ENCODE measurements at regions not wholly inside any gene's neighbourhood (a gene's known extent, or its start where the extent isn't known, plus 50 kb on each side); places are given as distances from the start of the nearest gene placed in this dataset.

- no peak for DNase-seq
Observed at GRCh38 chr5:167779644-167780043, 511.8 kb upstream of the WWC1 start.

GRCh38 chr5:167780177-167780576 lies 511.3 kb upstream of the WWC1 start:
- no peak for DNase-seq

GRCh38 chr5:167783145-167783817 lies 508.2 kb upstream of the WWC1 start:
- DNase-seq = no peak

- no peak for DNase-seq
Observed at GRCh38 chr5:167785106-167785505, 506.3 kb upstream of the WWC1 start.

- DNase-seq = no peak
Observed at GRCh38 chr5:167785901-167786300, 505.5 kb upstream of the WWC1 start.

- DNase-seq = no peak
Observed at GRCh38 chr5:167786871-167787578, 504.4 kb upstream of the WWC1 start.

GRCh38 chr5:167790045-167790444 lies 501.4 kb upstream of the WWC1 start:
- no peak for DNase-seq

GRCh38 chr5:167790462-167791260 lies 500.8 kb upstream of the WWC1 start:
- no peak for DNase-seq

- no peak for DNase-seq
Observed at GRCh38 chr5:167792514-167792913, 498.9 kb upstream of the WWC1 start.

GRCh38 chr5:167793700-167794099 lies 497.7 kb upstream of the WWC1 start:
- DNase-seq = no peak

GRCh38 chr5:167794121-167794520 lies 497.3 kb upstream of the WWC1 start:
- DNase-seq = no peak

- no peak for DNase-seq
Observed at GRCh38 chr5:167796672-167797071, 494.8 kb upstream of the WWC1 start.

GRCh38 chr5:167797933-167798332 lies 493.5 kb upstream of the WWC1 start:
- DNase-seq = no peak

GRCh38 chr5:167798448-167798847 lies 493.0 kb upstream of the WWC1 start:
- DNase-seq = no peak

GRCh38 chr5:167800427-167800826 lies 491.0 kb upstream of the WWC1 start:
- no peak for DNase-seq

GRCh38 chr5:167801999-167802398 lies 489.4 kb upstream of the WWC1 start:
- DNase-seq = no peak

GRCh38 chr5:167802755-167803431 lies 488.6 kb upstream of the WWC1 start:
- no peak for DNase-seq

GRCh38 chr5:167804512-167805220 lies 486.8 kb upstream of the WWC1 start:
- no peak for DNase-seq

GRCh38 chr5:167810573-167810972 lies 480.9 kb upstream of the WWC1 start:
- DNase-seq = no peak

GRCh38 chr5:167812871-167813270 lies 478.6 kb upstream of the WWC1 start:
- no peak for DNase-seq

GRCh38 chr5:167813389-167813788 lies 478.1 kb upstream of the WWC1 start:
- DNase-seq = no peak

GRCh38 chr5:167814040-167814439 lies 477.4 kb upstream of the WWC1 start:
- no peak for DNase-seq

GRCh38 chr5:167814828-167815227 lies 476.6 kb upstream of the WWC1 start:
- DNase-seq = no peak
